Left lung (tissue), 4 donors: ENCODE measurements at regions not wholly inside any gene's neighbourhood (a gene's known extent, or its start where the extent isn't known, plus 50 kb on each side); places are given as distances from the start of the nearest gene placed in this dataset.

Experiments used
- ATAC-seq: fragments of 200-7000 bp; cut with Tn5 transposase; one replicate; pipeline ENCODE4 v1.9.1; 2020; ENCODE audit warnings: moderate library complexity
- DNase-seq, 4 donors: peaks; one replicate each; pipeline ENCODE4 v3.0.0-alpha.2; 2013 to 2020
- H3K27ac ChIP-seq, 2 donors: fragments of 200-600 bp; sonication (generic) in 1 of 2; one replicate each; pipeline versions ENCODE4 v1.5.0 to v1.8.0; 2020 to 2021
- H3K27me3 ChIP-seq, 2 donors: fragments of 200-600 bp; sonication (generic) in 1 of 2; one replicate each; pipeline versions ENCODE4 v1.5.0 to v1.8.0; 2020 to 2021
- H3K36me3 ChIP-seq, 2 donors: fragments of 200-600 bp; sonication (generic) in 1 of 2; one replicate each; pipeline versions ENCODE4 v1.5.0 to v1.8.0; 2020 to 2021
- H3K4me1 ChIP-seq, 2 donors: fragments of 200-600 bp; one replicate each; pipeline ENCODE4 v1.8.0; 2021
- H3K4me3 ChIP-seq, 2 donors: fragments of 200-600 bp; sonication (generic) in 1 of 2; one replicate each; pipeline versions ENCODE4 v1.5.0 to v1.8.0; 2020 to 2021; ENCODE audit warnings: mild to moderate bottlenecking in 1 of 2
- H3K9me3 ChIP-seq, 2 donors: fragments of 200-600 bp; sonication (generic) in 1 of 2; one replicate each; pipeline versions ENCODE4 v1.5.0 to v1.8.0; 2020 to 2021
- intact Hi-C, 2 donors: fragments of 100-400 bp; cut with DNase I; formaldehyde crosslinking; loops; one replicate each; pipeline versions ENCODE4 v1.11.2 to v1.14.2; 2022
- TF ChIP-seq, protein P1 (sequence below), 2 donors: fragments of 200-600 bp; sonication (generic) in 1 of 2; IDR thresholded peaks; one replicate each; pipeline versions ENCODE4 v1.5.0 to v1.8.0; 2021; ENCODE audit warnings: antibody characterized with exemption in 2 of 2
- donor health status: DM: no; HTN: yes; CAD: no.
- donor health status: DM: no; HTN: no; CAD: no.

- H3K36me3 ChIP-seq = no peaks in the 10 kb centered on the region
- DNase-seq (no peak), ATAC-seq (no peak)
- H3K27me3 ChIP-seq = no peaks in the 10 kb centered on the region
- H3K9me3 ChIP-seq = no peaks in the 10 kb centered on the region
- no peak overlapping the region for H3K4me3 ChIP-seq
- no peaks in the 10 kb centered on the region for H3K4me1 ChIP-seq
- H3K27ac ChIP-seq = no peak overlapping the region
- TF ChIP-seq, protein P1, sequence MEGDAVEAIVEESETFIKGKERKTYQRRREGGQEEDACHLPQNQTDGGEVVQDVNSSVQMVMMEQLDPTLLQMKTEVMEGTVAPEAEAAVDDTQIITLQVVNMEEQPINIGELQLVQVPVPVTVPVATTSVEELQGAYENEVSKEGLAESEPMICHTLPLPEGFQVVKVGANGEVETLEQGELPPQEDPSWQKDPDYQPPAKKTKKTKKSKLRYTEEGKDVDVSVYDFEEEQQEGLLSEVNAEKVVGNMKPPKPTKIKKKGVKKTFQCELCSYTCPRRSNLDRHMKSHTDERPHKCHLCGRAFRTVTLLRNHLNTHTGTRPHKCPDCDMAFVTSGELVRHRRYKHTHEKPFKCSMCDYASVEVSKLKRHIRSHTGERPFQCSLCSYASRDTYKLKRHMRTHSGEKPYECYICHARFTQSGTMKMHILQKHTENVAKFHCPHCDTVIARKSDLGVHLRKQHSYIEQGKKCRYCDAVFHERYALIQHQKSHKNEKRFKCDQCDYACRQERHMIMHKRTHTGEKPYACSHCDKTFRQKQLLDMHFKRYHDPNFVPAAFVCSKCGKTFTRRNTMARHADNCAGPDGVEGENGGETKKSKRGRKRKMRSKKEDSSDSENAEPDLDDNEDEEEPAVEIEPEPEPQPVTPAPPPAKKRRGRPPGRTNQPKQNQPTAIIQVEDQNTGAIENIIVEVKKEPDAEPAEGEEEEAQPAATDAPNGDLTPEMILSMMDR (IDR thresholded peaks at IDR 0.05) = no peak
- intact Hi-C loops = no loop called here
These were observed 543.5 kb upstream of the PTBP2 start for GRCh38 chr1:96178053-96178452.

- no peak overlapping the region for H3K4me3 ChIP-seq
- DNase-seq = no peak
- intact Hi-C loops = no loop called here
- no peaks in the 10 kb centered on the region for H3K9me3 ChIP-seq
- H3K4me1 ChIP-seq = no peaks in the 10 kb centered on the region
- TF ChIP-seq, protein P1 (IDR thresholded peaks at IDR 0.05) = no peak
- H3K27me3 ChIP-seq = no peaks in the 10 kb centered on the region
- no peaks in the 10 kb centered on the region for H3K36me3 ChIP-seq
- no peak for ATAC-seq
- no peak overlapping the region for H3K27ac ChIP-seq
These were observed 538.1 kb upstream of the PTBP2 start for GRCh38 chr1:96183485-96183884.

- Histone ChIP-seq H3K9me3 (no peaks in the 10 kb centered on the region), H3K36me3 (no peaks in the 10 kb centered on the region), H3K27ac (no peak overlapping the region), H3K4me1 (no peaks in the 10 kb centered on the region), H3K27me3 (no peaks in the 10 kb centered on the region), H3K4me3 (no peak overlapping the region)
- TF ChIP-seq, protein P1 (IDR thresholded peaks at IDR 0.05) = no peak
- ATAC-seq (no peak), DNase-seq (no peak)
- intact Hi-C loops = no loop called here
These were observed 537.7 kb upstream of the PTBP2 start for GRCh38 chr1:96183928-96184327.

- intact Hi-C loops = no loop called here
- no peak for ATAC-seq
These were observed 536.4 kb upstream of the PTBP2 start for GRCh38 chr1:96185181-96185580.

GRCh38 chr1:96187020-96187419 lies 534.6 kb upstream of the PTBP2 start:
- Histone ChIP-seq H3K27me3 (no peaks in the 10 kb centered on the region), H3K4me1 (no peaks in the 10 kb centered on the region), H3K4me3 (no peak overlapping the region), H3K27ac (no peak overlapping the region), H3K9me3 (peaks cover 0 to 17% of the 10 kb centered on the region in 2 donors), H3K36me3 (no peaks in the 10 kb centered on the region)
- ATAC-seq = no peak
- TF ChIP-seq, protein P1 (IDR thresholded peaks at IDR 0.05) = no peak
- intact Hi-C loops = no loop called here
- no peak for DNase-seq

More at GRCh38 chr1:96185181-96185580, 536.4 kb upstream of the PTBP2 start:
- Histone ChIP-seq H3K27me3 (no peaks in the 10 kb centered on the region), H3K36me3 (no peaks in the 10 kb centered on the region), H3K27ac (no peak overlapping the region), H3K4me3 (no peak overlapping the region), H3K9me3 (peaks cover 0 to under 1% of the 10 kb centered on the region in 2 donors), H3K4me1 (no peaks in the 10 kb centered on the region)
- no peak for DNase-seq
- TF ChIP-seq, protein P1 (IDR thresholded peaks at IDR 0.05) = no peak
